Endothelial cell of umbilical vein (primary cell): ENCODE measurements at regions not wholly inside any gene's neighbourhood (a gene's known extent, or its start where the extent isn't known, plus 50 kb on each side); places are given as distances from the start of the nearest gene placed in this dataset.

Source experiments
- CTCF ChIP-seq, 2 donors: IDR thresholded peaks; 1 replicate in 1 of 2; 2 replicates in 1 of 2; pipeline ENCODE4 v1.5.1; 2011; ENCODE audit warnings: low read length in 2 of 2, mild to moderate bottlenecking in 2 of 2, moderate library complexity in 2 of 2, control low read depth in 1 of 2, inconsistent platforms in 1 of 2, low read depth in 1 of 2; ENCODE audit not compliant: insufficient read depth in 1 of 2; ENCODE audit errors: extremely low read depth in 1 of 2
- EZH2 ChIP-seq: IDR thresholded peaks from 2 replicates; pipeline ENCODE4 v1.6.1; 2012; ENCODE audit warnings: borderline replicate concordance, low read depth, mild to moderate bottlenecking, moderate library complexity, low read length, inconsistent platforms; ENCODE audit not compliant: severe bottlenecking
- POLR2A ChIP-seq: IDR thresholded peaks from 2 replicates; pipeline ENCODE4 v1.6.1; 2012; ENCODE audit warnings: low read depth, mild to moderate bottlenecking, control low read depth, low read length
- POLR2AphosphoS5 ChIP-seq: IDR thresholded peaks from 2 replicates; pipeline ENCODE4 v1.6.1; 2012; ENCODE audit warnings: low read depth, mild to moderate bottlenecking, control low read depth, low read length, moderate library complexity; ENCODE audit not compliant: insufficient read depth

DNA sequence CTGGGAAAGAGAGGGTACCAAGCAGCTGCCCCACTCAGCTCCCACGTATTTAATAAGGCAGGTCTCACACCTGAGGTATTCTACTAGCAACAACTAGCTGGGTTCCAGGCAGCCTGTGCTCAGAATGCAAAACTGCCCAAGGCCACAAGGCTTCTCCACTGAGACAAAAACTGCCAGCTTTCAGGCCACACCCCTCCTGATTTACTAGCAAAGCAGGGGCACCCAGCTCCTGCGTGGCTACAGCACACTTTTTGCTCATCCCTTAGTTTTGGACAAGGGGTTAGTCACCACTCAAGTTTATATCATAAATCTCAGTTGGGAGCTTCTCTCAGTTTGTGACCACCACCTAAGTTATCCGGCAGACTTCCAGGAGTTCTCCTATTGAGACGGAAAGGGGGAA is 494.6 kb downstream of the CDH11 start:
- TF ChIP-seq POLR2A (no peak), EZH2 (no peak), CTCF (IDR thresholded peaks at IDR 0.05; ENCODE audit: extremely low read depth in 1 of 2, insufficient read depth in 1 of 2, low read depth in 1 of 2, low read length in 2 of 2) (no peak), POLR2AphosphoS5 (no peak)
